ENCODE measurements at regions not wholly inside any gene's neighbourhood (a gene's known extent, or its start where the extent isn't known, plus 50 kb on each side); places are given as distances from the start of the nearest gene placed in this dataset.

- no peak for TF ChIP-seq CTCF (conservative IDR thresholded peaks at IDR 0.05; ENCODE audit: low read depth, low read length)
- Histone ChIP-seq H3K4me2 (no peak overlapping the region; the same call in 1 of the 2 replicates), H3K9ac (no peak overlapping the region), H3K4me1 (ENCODE audit: low read depth, poor library complexity, severe bottlenecking) (peaks cover 13% of the 10 kb centered on the region), H3K27ac (no peak overlapping the region), H3K79me2 (ENCODE audit: insufficient read depth, low read depth) (no peaks in the 10 kb centered on the region), H3K4me3 (IDR thresholded peaks at IDR 0.05; ENCODE audit: insufficient read depth, low read depth, low read length) (no peak overlapping the region), H3K36me3 (ENCODE audit: insufficient read depth) (no peaks in the 10 kb centered on the region), H3K27me3 (ENCODE audit: insufficient read depth, low read depth) (no peaks in the 10 kb centered on the region), H4K20me1 (ENCODE audit: insufficient read depth) (no peaks in the 10 kb centered on the region), H2AFZ (ENCODE audit: low read depth) (no peak overlapping the region)
Measured at GRCh38 chr4:180850318-180850940, 1392.8 kb upstream of the TENM3 start.

GRCh38 chr4:180852738-180853137 lies 1390.5 kb upstream of the TENM3 start:
- H3K27ac ChIP-seq = no peak overlapping the region
- no peak overlapping the region for H3K4me2 ChIP-seq
- no peak overlapping the region for H2AFZ ChIP-seq (ENCODE audit: low read depth)
- peaks cover 13% of the 10 kb centered on the region for H3K4me1 ChIP-seq (ENCODE audit: low read depth, poor library complexity, severe bottlenecking)
- no peaks in the 10 kb centered on the region for H3K79me2 ChIP-seq (ENCODE audit: insufficient read depth, low read depth)
- no peak for TF ChIP-seq CTCF (conservative IDR thresholded peaks at IDR 0.05; ENCODE audit: low read depth, low read length)
- no peaks in the 10 kb centered on the region for H3K36me3 ChIP-seq (ENCODE audit: insufficient read depth)
- H3K27me3 ChIP-seq (ENCODE audit: insufficient read depth, low read depth) = no peaks in the 10 kb centered on the region
- no peak overlapping the region for H3K9ac ChIP-seq
- no peaks in the 10 kb centered on the region for H4K20me1 ChIP-seq (ENCODE audit: insufficient read depth)
- H3K4me3 ChIP-seq (IDR thresholded peaks at IDR 0.05; ENCODE audit: insufficient read depth, low read depth, low read length) = no peak overlapping the region

GRCh38 chr4:180855184-180855583 lies 1388.0 kb upstream of the TENM3 start:
- Histone ChIP-seq H3K9ac (no peak overlapping the region), H3K4me3 (IDR thresholded peaks at IDR 0.05; ENCODE audit: insufficient read depth, low read depth, low read length) (no peak overlapping the region), H3K27me3 (ENCODE audit: insufficient read depth, low read depth) (no peaks in the 10 kb centered on the region), H3K79me2 (ENCODE audit: insufficient read depth, low read depth) (no peaks in the 10 kb centered on the region), H2AFZ (ENCODE audit: low read depth) (no peak overlapping the region), H3K27ac (no peak overlapping the region), H4K20me1 (ENCODE audit: insufficient read depth) (no peaks in the 10 kb centered on the region), H3K4me2 (no peak overlapping the region), H3K36me3 (ENCODE audit: insufficient read depth) (no peaks in the 10 kb centered on the region), H3K4me1 (ENCODE audit: low read depth, poor library complexity, severe bottlenecking) (peaks cover 12% of the 10 kb centered on the region)
- no peak for TF ChIP-seq CTCF (conservative IDR thresholded peaks at IDR 0.05; ENCODE audit: low read depth, low read length)

- Histone ChIP-seq H3K4me2 (no peak overlapping the region), H2AFZ (ENCODE audit: low read depth) (no peak overlapping the region), H3K27me3 (ENCODE audit: insufficient read depth, low read depth) (no peaks in the 10 kb centered on the region), H3K9ac (no peak overlapping the region), H3K27ac (no peak overlapping the region), H4K20me1 (ENCODE audit: insufficient read depth) (no peaks in the 10 kb centered on the region), H3K36me3 (ENCODE audit: insufficient read depth) (no peaks in the 10 kb centered on the region), H3K4me1 (ENCODE audit: low read depth, poor library complexity, severe bottlenecking) (no peaks in the 10 kb centered on the region), H3K79me2 (ENCODE audit: insufficient read depth, low read depth) (no peaks in the 10 kb centered on the region), H3K4me3 (IDR thresholded peaks at IDR 0.05; ENCODE audit: insufficient read depth, low read depth, low read length) (no peak overlapping the region)
- TF ChIP-seq CTCF (conservative IDR thresholded peaks at IDR 0.05; ENCODE audit: low read depth, low read length) = no peak
Measured at GRCh38 chr4:180860089-180860720, 1383.0 kb upstream of the TENM3 start.

Measured in KMS-11 (cell line).